ENCODE measurements at regions not wholly inside any gene's neighbourhood (a gene's known extent, or its start where the extent isn't known, plus 50 kb on each side); places are given as distances from the start of the nearest gene placed in this dataset.

DNA sequence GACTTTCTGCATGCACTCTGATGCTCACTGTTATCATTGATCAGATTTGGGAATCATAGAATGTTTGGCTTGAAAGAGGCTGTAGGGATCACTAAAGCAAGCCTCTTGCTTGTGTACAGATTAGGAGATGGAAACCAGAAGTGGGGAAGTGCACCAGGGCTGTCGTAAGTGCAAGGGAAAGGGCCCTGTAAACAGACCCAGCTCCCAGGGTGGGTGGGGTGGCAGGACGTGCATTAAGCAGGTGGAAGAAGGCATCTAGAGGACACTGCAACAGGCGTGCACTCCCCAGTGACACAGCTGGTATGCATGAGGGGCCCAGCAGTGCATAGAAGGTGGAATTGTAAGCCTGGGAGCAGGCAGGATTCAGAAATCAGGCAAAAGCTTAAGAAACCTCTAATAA, 58.0 kb upstream of the SLC7A14 start:
- in situ Hi-C loops (cut with MboI; ENCODE audit: low pct_unique_long_range_greater_than_20kb, low sequenced_read_pairs, unreplicated experiment) = no loop called here
- no peak for DNase-seq (ENCODE audit: low spot score)

DNA sequence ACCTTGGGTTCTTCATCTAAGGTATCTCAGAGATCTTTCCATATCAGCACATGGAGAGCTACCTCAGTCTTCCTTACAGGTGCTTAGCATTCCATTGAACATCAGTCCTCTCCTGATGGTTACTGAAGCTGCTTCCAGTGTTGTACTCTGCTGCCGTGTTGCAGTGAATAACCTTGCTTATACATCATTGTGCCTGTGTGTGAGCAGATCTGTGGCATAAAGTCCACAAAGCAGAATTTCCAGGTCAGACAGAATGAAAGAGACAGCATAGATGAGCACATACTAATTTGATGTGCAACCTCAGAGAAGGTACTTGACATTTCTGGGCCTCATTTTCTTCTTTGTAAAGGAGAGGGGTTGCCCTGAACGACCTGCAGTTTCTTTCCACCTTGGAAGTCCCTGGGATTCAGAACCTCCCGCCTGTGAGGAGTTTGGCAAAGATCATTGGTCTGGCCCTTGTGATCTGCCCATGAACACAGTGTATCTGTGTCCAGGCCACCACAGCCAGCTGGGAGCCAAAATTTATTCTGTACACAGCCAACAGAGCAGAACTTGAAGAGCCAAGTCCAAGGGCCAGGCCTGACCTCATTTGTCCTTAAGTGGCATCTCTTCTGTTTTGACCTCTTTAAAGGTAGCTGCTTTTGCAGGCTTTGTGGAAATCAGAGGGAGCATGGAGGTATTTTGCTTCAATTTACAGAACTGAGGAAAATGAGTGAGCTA, 57.2 kb upstream of the SLC7A14 start:
- TF ChIP-seq, protein P1, sequence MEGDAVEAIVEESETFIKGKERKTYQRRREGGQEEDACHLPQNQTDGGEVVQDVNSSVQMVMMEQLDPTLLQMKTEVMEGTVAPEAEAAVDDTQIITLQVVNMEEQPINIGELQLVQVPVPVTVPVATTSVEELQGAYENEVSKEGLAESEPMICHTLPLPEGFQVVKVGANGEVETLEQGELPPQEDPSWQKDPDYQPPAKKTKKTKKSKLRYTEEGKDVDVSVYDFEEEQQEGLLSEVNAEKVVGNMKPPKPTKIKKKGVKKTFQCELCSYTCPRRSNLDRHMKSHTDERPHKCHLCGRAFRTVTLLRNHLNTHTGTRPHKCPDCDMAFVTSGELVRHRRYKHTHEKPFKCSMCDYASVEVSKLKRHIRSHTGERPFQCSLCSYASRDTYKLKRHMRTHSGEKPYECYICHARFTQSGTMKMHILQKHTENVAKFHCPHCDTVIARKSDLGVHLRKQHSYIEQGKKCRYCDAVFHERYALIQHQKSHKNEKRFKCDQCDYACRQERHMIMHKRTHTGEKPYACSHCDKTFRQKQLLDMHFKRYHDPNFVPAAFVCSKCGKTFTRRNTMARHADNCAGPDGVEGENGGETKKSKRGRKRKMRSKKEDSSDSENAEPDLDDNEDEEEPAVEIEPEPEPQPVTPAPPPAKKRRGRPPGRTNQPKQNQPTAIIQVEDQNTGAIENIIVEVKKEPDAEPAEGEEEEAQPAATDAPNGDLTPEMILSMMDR (IDR thresholded peaks at IDR 0.05; ENCODE audit: extremely low read depth, insufficient read depth, missing control alignments) = no peak
- DNase-seq (ENCODE audit: low spot score) = no peak
- in situ Hi-C loops (cut with MboI; ENCODE audit: low pct_unique_long_range_greater_than_20kb, low sequenced_read_pairs, unreplicated experiment) = no loop called here

More for the DNA sequence above, 58.0 kb upstream of the SLC7A14 start:
- TF ChIP-seq, protein P1 (IDR thresholded peaks at IDR 0.05; ENCODE audit: extremely low read depth, insufficient read depth, missing control alignments) = no peak

DNA sequence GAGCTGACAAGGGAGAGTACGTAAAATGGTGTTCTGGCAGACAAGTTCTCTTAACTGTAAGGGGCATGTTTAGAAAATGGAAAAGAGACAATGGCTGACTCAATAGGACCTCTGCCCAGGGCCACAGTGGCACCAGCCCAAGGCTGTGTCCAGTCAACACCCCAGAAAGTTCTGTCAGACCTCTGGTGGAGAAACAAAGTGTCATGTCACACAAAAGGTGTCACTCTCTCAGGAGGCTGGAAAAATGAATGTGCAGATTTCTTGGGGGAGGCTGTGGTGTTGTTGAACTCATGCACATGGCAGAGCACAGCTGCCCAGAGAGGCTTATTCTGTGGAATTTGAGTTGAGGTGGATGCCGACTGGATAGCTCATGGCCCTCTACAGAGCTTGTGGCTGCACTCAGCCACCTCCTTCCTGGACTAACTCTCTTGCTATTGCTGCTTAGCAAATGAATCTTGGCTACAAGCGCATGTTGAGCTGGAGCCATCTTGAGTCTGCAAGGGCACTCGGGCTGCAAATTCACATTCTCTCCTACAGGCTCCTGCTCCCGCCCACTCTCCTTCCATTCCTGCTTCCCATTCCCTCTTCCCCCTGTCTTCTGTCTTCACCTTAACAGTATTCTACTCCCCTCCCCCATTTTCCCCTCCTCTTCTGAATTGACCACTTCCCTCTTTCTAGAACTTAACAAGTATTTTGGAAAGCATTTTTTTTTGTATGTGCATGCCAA, 55.8 kb upstream of the SLC7A14 start:
- TF ChIP-seq, protein P1 (IDR thresholded peaks at IDR 0.05; ENCODE audit: extremely low read depth, insufficient read depth, missing control alignments) = no peak
- in situ Hi-C loops (cut with MboI; ENCODE audit: low pct_unique_long_range_greater_than_20kb, low sequenced_read_pairs, unreplicated experiment) = no loop called here
- no peak for DNase-seq (ENCODE audit: low spot score)

DNA sequence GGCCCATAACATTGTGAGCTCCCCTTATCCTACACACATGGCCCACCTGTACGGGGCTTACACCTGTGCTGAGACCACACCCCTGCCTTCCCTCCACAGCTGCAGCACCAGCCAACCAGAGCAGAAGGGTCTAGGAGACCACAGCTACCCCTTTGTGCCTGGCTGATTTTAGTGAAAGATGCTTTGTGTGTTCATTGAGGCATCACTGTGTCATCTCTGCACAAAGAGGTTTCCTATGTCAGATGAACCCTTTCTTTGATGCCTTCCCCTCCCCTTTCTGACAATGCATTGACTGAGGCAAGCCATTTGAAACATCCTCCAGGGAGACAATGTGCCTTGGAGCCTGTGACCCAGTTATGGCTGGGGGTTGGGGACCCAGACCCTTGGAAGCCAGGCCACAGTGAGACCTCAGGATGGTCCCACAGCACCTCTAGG, 54.9 kb upstream of the SLC7A14 start:
- TF ChIP-seq, protein P1 (IDR thresholded peaks at IDR 0.05; ENCODE audit: extremely low read depth, insufficient read depth, missing control alignments) = no peak
- in situ Hi-C loops (cut with MboI; ENCODE audit: low pct_unique_long_range_greater_than_20kb, low sequenced_read_pairs, unreplicated experiment) = no loop called here
- no peak for DNase-seq (ENCODE audit: low spot score)

DNA sequence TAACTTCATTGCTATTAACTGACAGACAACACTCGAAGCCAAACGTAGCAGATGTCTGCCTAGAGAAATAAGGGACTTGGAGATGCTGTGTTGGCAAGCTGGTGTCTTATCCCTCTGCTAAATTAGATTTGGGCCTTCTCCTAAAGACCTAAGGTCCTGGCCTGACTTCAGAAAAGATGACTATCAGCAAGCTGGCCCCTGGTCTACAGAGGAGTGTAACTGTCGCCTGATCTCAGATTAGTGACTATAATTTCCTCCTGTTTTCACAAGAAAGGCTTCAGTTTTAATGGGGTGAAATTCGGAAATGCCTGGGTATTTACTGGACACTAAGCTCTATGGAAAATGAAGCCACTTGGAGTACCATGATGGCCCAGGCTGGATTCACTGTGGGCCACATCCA, 53.1 kb upstream of the SLC7A14 start:
- TF ChIP-seq, protein P1 (IDR thresholded peaks at IDR 0.05; ENCODE audit: extremely low read depth, insufficient read depth, missing control alignments) = no peak
- DNase-seq (ENCODE audit: low spot score) = no peak
- in situ Hi-C loops (cut with MboI; ENCODE audit: low pct_unique_long_range_greater_than_20kb, low sequenced_read_pairs, unreplicated experiment) = no loop called here

DNA sequence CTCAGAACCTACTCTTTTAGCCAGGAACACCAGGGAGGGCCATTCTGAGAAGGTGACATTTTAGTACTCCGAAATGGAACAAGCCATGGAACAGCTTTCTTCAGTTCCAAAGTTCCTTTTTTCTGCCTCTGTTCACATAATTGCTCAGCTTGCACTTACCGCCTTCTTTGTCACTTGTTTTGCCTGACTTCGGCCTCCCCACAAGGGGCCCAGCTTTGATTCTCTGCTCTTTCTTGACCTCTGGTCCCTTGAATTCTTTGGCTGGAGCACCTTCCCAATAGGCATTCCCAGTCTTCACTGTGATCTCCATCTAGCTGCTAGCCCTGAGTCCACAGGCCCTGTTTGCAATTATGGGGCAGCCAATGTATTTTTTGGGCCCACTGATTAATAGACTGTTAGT, 51.4 kb upstream of the SLC7A14 start:
- TF ChIP-seq, protein P1 (IDR thresholded peaks at IDR 0.05; ENCODE audit: extremely low read depth, insufficient read depth, missing control alignments) = no peak
- in situ Hi-C loops (cut with MboI; ENCODE audit: low pct_unique_long_range_greater_than_20kb, low sequenced_read_pairs, unreplicated experiment) = no loop called here

More for the DNA sequence above, 51.4 kb upstream of the SLC7A14 start:
- DNase-seq (ENCODE audit: low spot score) = no peak
